ENCODE measurements at regions not wholly inside any gene's neighbourhood (a gene's known extent, or its start where the extent isn't known, plus 50 kb on each side); places are given as distances from the start of the nearest gene placed in this dataset.

DNA sequence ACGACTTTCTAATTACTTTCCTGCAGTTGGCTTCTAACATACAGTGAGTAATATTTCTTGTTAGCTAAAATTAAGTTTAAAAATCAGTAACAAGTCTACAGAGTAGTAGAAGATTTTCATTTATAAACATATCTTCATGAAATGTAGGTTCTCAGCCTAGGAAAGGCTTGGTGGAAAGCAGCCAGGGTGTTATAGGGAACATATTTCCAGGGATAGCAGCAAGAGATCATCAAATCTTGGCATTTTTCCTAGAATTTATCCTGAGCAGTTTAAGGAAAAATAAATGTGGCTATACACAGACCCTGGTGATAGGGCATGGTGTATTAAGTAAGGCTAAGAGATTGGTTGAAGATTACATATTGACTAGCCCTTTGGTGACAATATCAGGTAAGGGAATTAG lies 203.5 kb upstream of the NEGR1 start:
- no peaks in the 10 kb centered on the region for H3K9me3 ChIP-seq
- 20 to 42% methylated on average over 1 of the region's 1 CpG for WGBS, 2 donors
- no peak overlapping the region for H3K4me3 ChIP-seq
- H3K27ac ChIP-seq, result peak overlapping the region in 1 of 4 donors; percentile 7
- no peak for TF ChIP-seq POLR2AphosphoS5 (IDR thresholded peaks at IDR 0.05)
- intact Hi-C loops (cut with DNase I), result no loop called here
- H3K4me1 ChIP-seq, result peaks cover 0 to 10% (median 6%) of the 10 kb centered on the region in 4 donors
- no peaks in the 10 kb centered on the region for H3K36me3 ChIP-seq
- H3K27me3 ChIP-seq, result no peaks in the 10 kb centered on the region
- DNase-seq, result no peak

DNA sequence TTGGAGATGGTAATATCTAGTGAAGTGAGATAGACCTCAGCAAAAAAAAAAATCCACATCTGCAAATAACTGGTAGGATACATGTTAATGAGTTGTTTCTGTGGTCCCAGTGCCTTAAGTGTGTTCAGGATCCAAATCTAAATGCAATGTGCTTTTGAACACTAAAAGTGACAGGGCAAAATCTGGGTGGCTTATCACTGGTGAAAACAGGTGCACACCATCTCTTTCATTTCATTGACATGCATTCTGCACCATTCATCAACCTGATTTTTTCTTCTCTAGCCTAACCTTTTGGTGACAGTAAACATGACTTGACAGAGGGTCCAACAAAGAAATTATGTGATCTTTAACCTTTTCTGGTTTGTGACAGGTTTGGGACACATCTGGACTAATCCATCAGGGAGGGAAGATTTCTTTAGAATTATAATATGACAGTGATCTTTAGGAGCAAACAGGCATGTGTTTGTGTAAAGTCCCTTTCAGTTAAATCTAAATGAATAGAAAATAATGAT lies 201.6 kb upstream of the NEGR1 start:
- intact Hi-C loops (cut with DNase I), result no loop called here
- Histone ChIP-seq H3K27ac (no peak overlapping the region), H3K9me3 (no peaks in the 10 kb centered on the region), H3K27me3 (no peaks in the 10 kb centered on the region), H3K4me3 (no peak overlapping the region), H3K4me1 (peaks cover 0 to 10% (median 6%) of the 10 kb centered on the region in 4 donors), H3K36me3 (no peaks in the 10 kb centered on the region)
- TF ChIP-seq EP300 (IDR thresholded peaks at IDR 0.05) (no peak), POLR2AphosphoS5 (IDR thresholded peaks at IDR 0.05) (no peak), POLR2A (IDR thresholded peaks at IDR 0.05) (no peak)
- TF ChIP-seq, protein P1, sequence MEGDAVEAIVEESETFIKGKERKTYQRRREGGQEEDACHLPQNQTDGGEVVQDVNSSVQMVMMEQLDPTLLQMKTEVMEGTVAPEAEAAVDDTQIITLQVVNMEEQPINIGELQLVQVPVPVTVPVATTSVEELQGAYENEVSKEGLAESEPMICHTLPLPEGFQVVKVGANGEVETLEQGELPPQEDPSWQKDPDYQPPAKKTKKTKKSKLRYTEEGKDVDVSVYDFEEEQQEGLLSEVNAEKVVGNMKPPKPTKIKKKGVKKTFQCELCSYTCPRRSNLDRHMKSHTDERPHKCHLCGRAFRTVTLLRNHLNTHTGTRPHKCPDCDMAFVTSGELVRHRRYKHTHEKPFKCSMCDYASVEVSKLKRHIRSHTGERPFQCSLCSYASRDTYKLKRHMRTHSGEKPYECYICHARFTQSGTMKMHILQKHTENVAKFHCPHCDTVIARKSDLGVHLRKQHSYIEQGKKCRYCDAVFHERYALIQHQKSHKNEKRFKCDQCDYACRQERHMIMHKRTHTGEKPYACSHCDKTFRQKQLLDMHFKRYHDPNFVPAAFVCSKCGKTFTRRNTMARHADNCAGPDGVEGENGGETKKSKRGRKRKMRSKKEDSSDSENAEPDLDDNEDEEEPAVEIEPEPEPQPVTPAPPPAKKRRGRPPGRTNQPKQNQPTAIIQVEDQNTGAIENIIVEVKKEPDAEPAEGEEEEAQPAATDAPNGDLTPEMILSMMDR (IDR thresholded peaks at IDR 0.05), result no peak
- DNase-seq, result no peak

GRCh38 chr1:72482736-72483413 lies 200.5 kb upstream of the NEGR1 start:
- Histone ChIP-seq H3K4me3 (no peak overlapping the region), H3K36me3 (no peaks in the 10 kb centered on the region), H3K27ac (no peak overlapping the region), H3K4me1 (peaks cover 0 to 10% (median 6%) of the 10 kb centered on the region in 4 donors), H3K9me3 (no peaks in the 10 kb centered on the region), H3K27me3 (no peaks in the 10 kb centered on the region)
- no peak for TF ChIP-seq POLR2A (IDR thresholded peaks at IDR 0.05)
- TF ChIP-seq, protein P1 (IDR thresholded peaks at IDR 0.05), result no peak
- no peak for TF ChIP-seq EP300 (IDR thresholded peaks at IDR 0.05)
- no peak for TF ChIP-seq POLR2AphosphoS5 (IDR thresholded peaks at IDR 0.05)
- 64 to 74% methylated on average over 6 of the region's 6 CpGs for WGBS, 2 donors
- DNase-seq, result no peak
- intact Hi-C loops (cut with DNase I), result no loop called here

DNA sequence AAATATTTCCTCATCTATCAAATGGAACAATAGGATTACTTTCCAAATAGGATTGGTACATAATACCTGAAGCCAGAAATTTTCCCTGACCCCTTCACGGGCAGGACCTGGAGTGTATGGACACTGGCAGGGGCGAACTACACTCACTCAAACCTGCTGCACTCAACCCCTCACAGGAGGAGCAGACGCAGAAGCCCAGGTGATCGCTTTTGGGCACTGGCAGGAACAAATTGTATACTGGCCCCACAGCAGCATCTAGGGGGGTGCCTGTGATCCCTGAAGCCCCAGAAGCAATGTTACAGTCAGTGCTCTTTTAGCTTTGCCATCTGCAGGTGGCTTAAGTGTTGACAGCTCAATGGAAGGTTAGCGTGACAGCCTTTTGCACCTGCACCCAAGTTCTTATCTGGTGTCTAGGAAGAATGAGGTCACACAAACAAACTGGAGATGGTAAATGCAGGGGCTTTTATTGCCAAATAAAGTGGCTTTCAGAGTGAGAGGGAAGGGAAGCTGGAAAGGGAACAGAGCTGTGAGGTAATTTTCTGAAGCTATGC lies 199.2 kb upstream of the NEGR1 start:
- WGBS, 2 donors, result 87 to 91% methylated on average over 5 of the region's 5 CpGs
- intact Hi-C loops (cut with DNase I), result no loop called here

DNA sequence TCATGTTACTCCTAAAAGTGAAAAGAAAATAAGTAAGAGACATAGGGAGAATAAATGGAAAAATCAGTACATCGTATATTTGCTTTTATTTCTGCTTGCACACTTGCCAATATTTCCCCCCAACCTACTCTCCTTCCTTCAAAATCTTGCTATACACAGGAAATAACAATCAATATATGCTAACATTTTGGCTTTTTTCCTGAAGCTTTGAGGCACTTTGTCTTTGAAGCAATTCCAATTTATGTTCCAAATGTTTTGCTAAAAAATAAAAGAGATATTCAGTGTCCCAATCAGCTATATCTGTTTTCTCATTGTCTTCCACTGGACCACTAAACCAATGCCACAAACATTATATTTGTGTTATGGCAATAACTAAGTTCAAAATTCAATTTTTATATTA lies 184.0 kb upstream of the NEGR1 start:
- WGBS, 2 donors, result 68 to 76% methylated on average over 1 of the region's 1 CpG
- H3K27me3 ChIP-seq, result no peaks in the 10 kb centered on the region
- DNase-seq, result no peak
- H3K9me3 ChIP-seq, result no peaks in the 10 kb centered on the region
- TF ChIP-seq POLR2AphosphoS5 (IDR thresholded peaks at IDR 0.05) (no peak), EP300 (IDR thresholded peaks at IDR 0.05) (no peak), POLR2A (IDR thresholded peaks at IDR 0.05) (no peak)
- TF ChIP-seq, protein P1 (IDR thresholded peaks at IDR 0.05), result no peak
- no peaks in the 10 kb centered on the region for H3K36me3 ChIP-seq
- H3K4me1 ChIP-seq, result no peaks in the 10 kb centered on the region
- no peak overlapping the region for H3K27ac ChIP-seq
- no peak overlapping the region for H3K4me3 ChIP-seq
- intact Hi-C loops (cut with DNase I), result no loop called here

More for the DNA sequence above, 199.2 kb upstream of the NEGR1 start:
- Histone ChIP-seq H3K4me1 (peaks cover 0 to 10% (median 6%) of the 10 kb centered on the region in 4 donors), H3K27ac (no peak overlapping the region), H3K4me3 (no peak overlapping the region), H3K9me3 (no peaks in the 10 kb centered on the region), H3K36me3 (no peaks in the 10 kb centered on the region), H3K27me3 (no peaks in the 10 kb centered on the region)
- DNase-seq, result no peak
- TF ChIP-seq POLR2AphosphoS5 (IDR thresholded peaks at IDR 0.05), result no peak
- no peak for TF ChIP-seq EP300 (IDR thresholded peaks at IDR 0.05)
- TF ChIP-seq POLR2A (IDR thresholded peaks at IDR 0.05), result no peak
- TF ChIP-seq, protein P1 (IDR thresholded peaks at IDR 0.05), result no peak

All from sigmoid colon (tissue), 6 donors.